Keratinocyte (primary cell): ENCODE measurements at regions not wholly inside any gene's neighbourhood (a gene's known extent, or its start where the extent isn't known, plus 50 kb on each side); places are given as distances from the start of the nearest gene placed in this dataset.

ENCODE experiments used
- DNase-seq: peaks from one replicate; pipeline ENCODE4 v3.0.0-alpha.2; 2011; ENCODE audit warnings: low read depth, missing footprints, low spot score
- FAIRE-seq: peaks from 2 replicates; lab custom pipeline; 2011; peaks lifted over from hg19 to GRCh38; lab: Jason Lieb, UNC
- H2AFZ ChIP-seq: 2 replicates; pipeline ENCODE4 v1.6.0; 2012; ENCODE audit warnings: low read length, control low read depth, inconsistent platforms; ENCODE audit not compliant: control insufficient read depth
- H3K27ac ChIP-seq: 2 replicates; pipeline ENCODE4 v1.5.1; 2011; ENCODE audit warnings: low read length; ENCODE audit not compliant: control insufficient read depth, insufficient read depth
- H3K27me3 ChIP-seq: 3 replicates; pipeline ENCODE4 v1.6.0; 2011; ENCODE audit warnings: low read length; ENCODE audit not compliant: control insufficient read depth, insufficient read depth; ENCODE audit errors: extremely low read depth
- H3K36me3 ChIP-seq, 2 experiments: 2 replicates in 1 of 2; 3 replicates in 1 of 2; pipeline ENCODE4 v1.5.1; 2011; ENCODE audit warnings: low read length in 2 of 2, mild to moderate bottlenecking in 1 of 2; ENCODE audit not compliant: control insufficient read depth in 2 of 2, insufficient read depth in 2 of 2; ENCODE audit errors: extremely low read depth in 1 of 2
- H3K4me1 ChIP-seq: 3 replicates; pipeline ENCODE4 v1.5.1; 2011; ENCODE audit warnings: low read length; ENCODE audit not compliant: control insufficient read depth, insufficient read depth; ENCODE audit errors: extremely low read depth
- H3K4me2 ChIP-seq: 3 replicates; pipeline ENCODE4 v1.6.0; 2011; ENCODE audit warnings: low read depth, low read length; ENCODE audit not compliant: control insufficient read depth, insufficient read depth; ENCODE audit errors: extremely low read depth
- H3K4me3 ChIP-seq, 3 experiments: fragments of 200-600 bp in 1 of 3; sonication (generic) in 1 of 3; 2 replicates in 2 of 3; 3 replicates in 1 of 3; pipeline ENCODE4 v1.5.1; 2011 to 2016; ENCODE audit warnings: low read length in 3 of 3, mild to moderate bottlenecking in 3 of 3, control low read depth in 2 of 3, inconsistent platforms in 1 of 3, low read depth in 1 of 3, mixed read lengths in 1 of 3, mixed run types in 1 of 3, moderate library complexity in 1 of 3; ENCODE audit not compliant: control insufficient read depth in 2 of 3, insufficient read depth in 2 of 3; ENCODE audit errors: extremely low read depth in 1 of 3
- H3K79me2 ChIP-seq: 2 replicates; pipeline ENCODE4 v1.6.0; 2012; ENCODE audit warnings: low read length; ENCODE audit not compliant: control insufficient read depth, insufficient read depth
- H3K9ac ChIP-seq: 3 replicates; pipeline ENCODE4 v1.6.0; 2011; ENCODE audit warnings: low read length; ENCODE audit not compliant: control insufficient read depth, insufficient read depth; ENCODE audit errors: extremely low read depth
- H3K9me1 ChIP-seq: 3 replicates; pipeline ENCODE4 v1.6.0; 2011; ENCODE audit warnings: low read length; ENCODE audit not compliant: control insufficient read depth, insufficient read depth; ENCODE audit errors: extremely low read depth
- H3K9me3 ChIP-seq: 2 replicates; pipeline ENCODE4 v1.5.1; 2012; ENCODE audit warnings: low read depth, low read length; ENCODE audit not compliant: control insufficient read depth
- H4K20me1 ChIP-seq: 3 replicates; pipeline ENCODE4 v1.6.0; 2011; ENCODE audit warnings: low read length; ENCODE audit not compliant: control insufficient read depth, insufficient read depth; ENCODE audit errors: extremely low read depth
- EZH2 ChIP-seq: IDR thresholded peaks from one replicate; pipeline ENCODE4 v1.6.1; 2012; ENCODE audit warnings: inconsistent platforms, mild to moderate bottlenecking, low read length, moderate library complexity
- dilution Hi-C: fragments of 300-500 bp; cut with MboI; formaldehyde crosslinking; loops from one replicate; pipeline ENCODE4 v1.7.0; 2020; ENCODE audit warnings: low sequenced_read_pairs; ENCODE audit not compliant: extremely low pct_ligation_motif_present
- TF ChIP-seq, protein P1 (sequence below), 3 experiments: IDR thresholded peaks in 1 of 3; conservative IDR thresholded peaks in 1 of 3; optimal IDR thresholded peaks in 1 of 3; 2 replicates in 2 of 3; 3 replicates in 1 of 3; pipeline versions ENCODE3 to v1.5.1; 2011; ENCODE audit warnings: low read length in 3 of 3, mild to moderate bottlenecking in 3 of 3, moderate library complexity in 2 of 3, control low read depth in 1 of 3, inconsistent platforms in 1 of 3; ENCODE audit not compliant: insufficient read depth in 2 of 3; ENCODE audit errors: extremely low read depth in 1 of 3

DNA sequence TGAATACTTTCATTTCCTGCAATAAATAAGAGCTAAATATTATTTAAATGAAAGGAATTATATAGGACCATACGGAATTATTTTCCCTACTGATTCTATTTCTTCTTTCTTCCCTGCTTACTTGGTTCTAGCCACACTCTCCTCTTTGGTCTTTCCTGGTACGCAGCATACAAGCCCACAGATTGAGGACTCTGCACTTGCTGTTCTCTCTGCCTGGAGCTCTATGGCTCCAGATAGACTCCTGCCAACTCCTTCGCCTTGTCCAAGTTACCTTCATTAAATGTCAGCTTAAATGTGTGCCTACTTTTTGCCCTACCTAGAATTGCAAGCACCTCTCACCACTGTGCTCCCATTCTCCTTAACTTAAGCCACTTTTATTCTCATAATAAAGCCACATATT lies 203.4 kb downstream of the MDFIC start:
- Histone ChIP-seq H3K79me2 (no peaks in the 10 kb centered on the region), H3K27me3 (no peaks in the 10 kb centered on the region), H3K4me3 (no peak overlapping the region), H3K27ac (no peak overlapping the region), H3K4me1 (no peaks in the 10 kb centered on the region), H3K9ac (no peak overlapping the region), H3K9me1 (no peaks in the 10 kb centered on the region), H4K20me1 (no peaks in the 10 kb centered on the region), H3K9me3 (no peaks in the 10 kb centered on the region), H2AFZ (no peak overlapping the region), H3K4me2 (no peak overlapping the region), H3K36me3 (no peaks in the 10 kb centered on the region)
- dilution Hi-C loops = no loop called here
- DNase-seq = no peak
- TF ChIP-seq EZH2 = no peak
- TF ChIP-seq, protein P1, sequence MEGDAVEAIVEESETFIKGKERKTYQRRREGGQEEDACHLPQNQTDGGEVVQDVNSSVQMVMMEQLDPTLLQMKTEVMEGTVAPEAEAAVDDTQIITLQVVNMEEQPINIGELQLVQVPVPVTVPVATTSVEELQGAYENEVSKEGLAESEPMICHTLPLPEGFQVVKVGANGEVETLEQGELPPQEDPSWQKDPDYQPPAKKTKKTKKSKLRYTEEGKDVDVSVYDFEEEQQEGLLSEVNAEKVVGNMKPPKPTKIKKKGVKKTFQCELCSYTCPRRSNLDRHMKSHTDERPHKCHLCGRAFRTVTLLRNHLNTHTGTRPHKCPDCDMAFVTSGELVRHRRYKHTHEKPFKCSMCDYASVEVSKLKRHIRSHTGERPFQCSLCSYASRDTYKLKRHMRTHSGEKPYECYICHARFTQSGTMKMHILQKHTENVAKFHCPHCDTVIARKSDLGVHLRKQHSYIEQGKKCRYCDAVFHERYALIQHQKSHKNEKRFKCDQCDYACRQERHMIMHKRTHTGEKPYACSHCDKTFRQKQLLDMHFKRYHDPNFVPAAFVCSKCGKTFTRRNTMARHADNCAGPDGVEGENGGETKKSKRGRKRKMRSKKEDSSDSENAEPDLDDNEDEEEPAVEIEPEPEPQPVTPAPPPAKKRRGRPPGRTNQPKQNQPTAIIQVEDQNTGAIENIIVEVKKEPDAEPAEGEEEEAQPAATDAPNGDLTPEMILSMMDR (optimal IDR thresholded peaks at IDR 0.05 in 1 of 3, IDR thresholded peaks at IDR 0.05 in 1 of 3, conservative IDR thresholded peaks at IDR 0.05 in 1 of 3; ENCODE audit: extremely low read depth in 1 of 3, insufficient read depth in 2 of 3, low read length in 3 of 3) = no peak
- FAIRE-seq = no peak

DNA sequence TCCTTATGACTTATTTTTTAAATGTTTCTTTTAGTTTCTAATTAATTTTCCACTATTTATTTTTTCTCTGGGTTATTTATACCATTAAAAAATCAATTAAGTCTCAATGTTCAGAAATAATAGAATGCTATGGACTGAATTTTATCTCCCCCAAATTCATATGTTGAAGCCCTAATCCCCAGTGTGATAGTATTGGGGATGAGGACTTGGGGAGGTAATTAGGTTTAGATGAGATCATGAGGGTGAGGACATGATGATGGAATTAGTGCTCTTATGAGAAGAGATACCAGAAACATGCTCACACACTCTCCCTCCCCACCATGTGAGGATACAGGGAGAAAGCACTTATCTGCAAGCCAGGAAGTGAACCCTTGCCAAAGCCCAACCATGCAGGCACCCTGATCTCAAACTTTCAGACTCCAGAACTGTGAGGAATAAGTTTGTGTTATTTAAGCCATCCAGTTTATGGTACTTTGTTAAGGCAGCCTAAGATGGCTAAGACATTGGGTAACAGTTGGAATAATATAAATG lies 202.6 kb downstream of the MDFIC start:
- Histone ChIP-seq H3K27ac (no peak overlapping the region), H3K9me3 (no peaks in the 10 kb centered on the region), H3K9me1 (no peaks in the 10 kb centered on the region), H3K4me2 (no peak overlapping the region), H3K4me3 (no peak overlapping the region), H4K20me1 (no peaks in the 10 kb centered on the region), H2AFZ (no peak overlapping the region), H3K4me1 (no peaks in the 10 kb centered on the region), H3K36me3 (no peaks in the 10 kb centered on the region), H3K9ac (no peak overlapping the region), H3K27me3 (no peaks in the 10 kb centered on the region), H3K79me2 (no peaks in the 10 kb centered on the region)
- DNase-seq (no peak), FAIRE-seq (peak; percentile 23)
- no peak for TF ChIP-seq EZH2
- TF ChIP-seq, protein P1 (optimal IDR thresholded peaks at IDR 0.05 in 1 of 3, IDR thresholded peaks at IDR 0.05 in 1 of 3, conservative IDR thresholded peaks at IDR 0.05 in 1 of 3; ENCODE audit: extremely low read depth in 1 of 3, insufficient read depth in 2 of 3, low read length in 3 of 3) = no peak
- dilution Hi-C loops = no loop called here
